ENCODE measurements at regions not wholly inside any gene's neighbourhood (a gene's known extent, or its start where the extent isn't known, plus 50 kb on each side); places are given as distances from the start of the nearest gene placed in this dataset.

DNA sequence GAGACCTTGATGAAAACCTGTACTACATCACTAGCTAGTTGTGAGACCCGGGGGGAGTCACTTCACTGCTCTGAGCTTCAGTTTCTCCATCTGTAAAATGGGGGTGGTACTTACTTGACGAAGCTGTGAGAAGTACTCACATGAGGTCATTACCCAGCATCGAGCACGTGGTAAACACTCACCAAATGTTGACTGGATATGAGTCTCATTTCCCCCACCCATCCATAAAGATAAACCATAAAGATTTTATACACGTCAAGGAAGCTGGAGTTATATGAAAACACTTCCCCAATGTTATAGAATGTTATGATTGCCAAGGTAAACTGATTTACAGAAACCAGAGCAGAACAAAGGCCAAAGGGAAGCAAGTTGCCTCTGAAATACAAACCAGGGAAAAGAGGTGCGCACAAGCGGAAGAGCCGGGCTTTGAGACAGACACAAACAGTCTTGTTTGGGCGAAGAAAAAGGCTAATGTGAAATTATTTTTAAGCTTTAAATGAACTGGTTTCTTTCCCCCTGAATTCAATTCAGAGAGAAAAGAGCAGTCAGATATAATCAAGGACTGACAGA lies 536.8 kb downstream of the MED13L start:
- no peaks in the 10 kb centered on the region for H3K4me1 Mint-ChIP-seq (ENCODE audit: unreplicated experiment)
- no peaks in the 10 kb centered on the region for H3K36me3 Mint-ChIP-seq (ENCODE audit: low read depth, unreplicated experiment)
- no peak overlapping the region for H3K4me3 Mint-ChIP-seq (ENCODE audit: unreplicated experiment)
- no peaks in the 10 kb centered on the region for H3K9me3 Mint-ChIP-seq (ENCODE audit: unreplicated experiment)
- H3K27ac Mint-ChIP-seq (ENCODE audit: unreplicated experiment) = no peak overlapping the region
- no peak for DNase-seq (ENCODE audit: low spot score)
- H3K27me3 Mint-ChIP-seq (ENCODE audit: unreplicated experiment) = peaks cover 1% of the 10 kb centered on the region
- TF ChIP-seq, protein P1, sequence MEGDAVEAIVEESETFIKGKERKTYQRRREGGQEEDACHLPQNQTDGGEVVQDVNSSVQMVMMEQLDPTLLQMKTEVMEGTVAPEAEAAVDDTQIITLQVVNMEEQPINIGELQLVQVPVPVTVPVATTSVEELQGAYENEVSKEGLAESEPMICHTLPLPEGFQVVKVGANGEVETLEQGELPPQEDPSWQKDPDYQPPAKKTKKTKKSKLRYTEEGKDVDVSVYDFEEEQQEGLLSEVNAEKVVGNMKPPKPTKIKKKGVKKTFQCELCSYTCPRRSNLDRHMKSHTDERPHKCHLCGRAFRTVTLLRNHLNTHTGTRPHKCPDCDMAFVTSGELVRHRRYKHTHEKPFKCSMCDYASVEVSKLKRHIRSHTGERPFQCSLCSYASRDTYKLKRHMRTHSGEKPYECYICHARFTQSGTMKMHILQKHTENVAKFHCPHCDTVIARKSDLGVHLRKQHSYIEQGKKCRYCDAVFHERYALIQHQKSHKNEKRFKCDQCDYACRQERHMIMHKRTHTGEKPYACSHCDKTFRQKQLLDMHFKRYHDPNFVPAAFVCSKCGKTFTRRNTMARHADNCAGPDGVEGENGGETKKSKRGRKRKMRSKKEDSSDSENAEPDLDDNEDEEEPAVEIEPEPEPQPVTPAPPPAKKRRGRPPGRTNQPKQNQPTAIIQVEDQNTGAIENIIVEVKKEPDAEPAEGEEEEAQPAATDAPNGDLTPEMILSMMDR (IDR thresholded peaks at IDR 0.05; ENCODE audit: unreplicated experiment) = no peak

DNA sequence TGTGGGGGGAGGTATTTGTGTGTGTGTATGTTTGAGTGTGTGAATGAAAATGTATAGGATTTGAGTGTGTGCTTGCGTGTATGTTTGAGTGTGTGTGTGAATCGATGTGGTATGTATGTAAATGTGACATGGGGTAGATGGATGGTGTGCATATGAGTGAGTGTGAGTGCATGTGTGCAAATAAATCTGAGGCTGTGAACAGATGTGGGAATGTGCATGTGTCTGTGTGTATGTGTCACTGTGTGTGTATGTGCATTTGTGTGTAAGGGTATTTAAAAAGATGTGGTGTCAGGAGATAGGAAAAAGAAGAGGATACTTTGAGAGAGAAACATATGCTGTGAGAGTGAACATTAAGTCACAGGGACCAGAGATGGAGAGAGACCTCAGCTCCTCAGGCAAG lies 539.6 kb downstream of the MED13L start:
- Mint-ChIP-seq H3K27ac (ENCODE audit: unreplicated experiment) (no peak overlapping the region), H3K4me1 (ENCODE audit: unreplicated experiment) (no peaks in the 10 kb centered on the region), H3K4me3 (ENCODE audit: unreplicated experiment) (no peak overlapping the region), H3K36me3 (ENCODE audit: low read depth, unreplicated experiment) (no peaks in the 10 kb centered on the region), H3K9me3 (ENCODE audit: unreplicated experiment) (no peaks in the 10 kb centered on the region), H3K27me3 (ENCODE audit: unreplicated experiment) (peaks cover 1% of the 10 kb centered on the region)
- TF ChIP-seq, protein P1 (IDR thresholded peaks at IDR 0.05; ENCODE audit: unreplicated experiment) = no peak
- DNase-seq (ENCODE audit: low spot score) = no peak

DNA sequence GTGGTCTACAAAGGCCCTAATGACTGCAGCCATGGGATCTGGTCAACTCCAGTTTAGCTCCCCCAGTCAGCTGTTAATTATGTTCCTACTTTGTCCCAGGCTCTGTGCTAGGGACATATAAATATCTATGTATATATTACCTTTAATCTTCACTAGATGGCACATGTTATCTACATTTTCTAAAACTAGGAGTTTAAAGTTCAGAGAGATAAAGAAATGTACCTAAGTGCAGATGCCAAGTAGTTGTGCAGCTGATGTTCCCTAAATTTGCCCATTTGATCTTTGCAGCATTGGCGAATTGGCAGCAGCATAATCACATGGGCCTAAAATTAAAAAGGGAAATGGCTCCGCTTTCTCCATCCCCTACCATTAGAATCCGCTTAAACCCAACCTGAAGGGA lies 541.1 kb downstream of the MED13L start:
- Mint-ChIP-seq H3K27ac (ENCODE audit: unreplicated experiment) (no peak overlapping the region), H3K9me3 (ENCODE audit: unreplicated experiment) (no peaks in the 10 kb centered on the region), H3K27me3 (ENCODE audit: unreplicated experiment) (peaks cover 1% of the 10 kb centered on the region), H3K36me3 (ENCODE audit: low read depth, unreplicated experiment) (no peaks in the 10 kb centered on the region), H3K4me3 (ENCODE audit: unreplicated experiment) (no peak overlapping the region), H3K4me1 (ENCODE audit: unreplicated experiment) (no peaks in the 10 kb centered on the region)
- DNase-seq (ENCODE audit: low spot score) = no peak
- TF ChIP-seq, protein P1 (IDR thresholded peaks at IDR 0.05; ENCODE audit: unreplicated experiment) = no peak

DNA sequence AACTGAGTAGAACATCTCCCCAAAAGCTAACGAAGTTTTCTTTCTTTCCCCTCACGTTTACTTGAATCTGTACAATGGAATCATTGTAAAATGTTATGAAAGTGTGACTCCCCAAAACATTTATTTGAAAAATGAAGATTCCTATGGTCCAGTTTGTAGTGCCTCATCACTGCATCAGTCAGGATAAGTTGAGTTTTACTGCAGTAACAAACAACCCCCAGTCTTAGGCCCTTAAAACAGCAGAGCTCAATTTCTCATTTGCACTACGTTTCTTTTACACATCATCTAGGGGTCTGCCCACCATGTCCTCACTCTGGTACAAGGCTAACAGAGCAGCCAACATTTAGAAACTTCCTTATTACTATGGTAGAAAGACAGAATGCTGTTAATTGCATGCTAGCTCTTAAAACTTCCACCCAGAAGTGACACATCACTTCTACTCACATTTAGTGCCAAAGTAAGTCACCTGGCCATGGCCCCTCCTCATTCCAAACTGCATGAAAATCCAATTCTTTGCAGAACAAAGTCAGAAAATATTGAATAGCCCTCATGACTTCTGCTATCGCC lies 546.4 kb downstream of the MED13L start:
- no peaks in the 10 kb centered on the region for H3K27me3 Mint-ChIP-seq (ENCODE audit: unreplicated experiment)
- no peaks in the 10 kb centered on the region for H3K4me1 Mint-ChIP-seq (ENCODE audit: unreplicated experiment)
- no peaks in the 10 kb centered on the region for H3K9me3 Mint-ChIP-seq (ENCODE audit: unreplicated experiment)
- no peak for DNase-seq (ENCODE audit: low spot score)
- no peaks in the 10 kb centered on the region for H3K36me3 Mint-ChIP-seq (ENCODE audit: low read depth, unreplicated experiment)
- TF ChIP-seq, protein P1 (IDR thresholded peaks at IDR 0.05; ENCODE audit: unreplicated experiment) = no peak
- no peak overlapping the region for H3K4me3 Mint-ChIP-seq (ENCODE audit: unreplicated experiment)
- H3K27ac Mint-ChIP-seq (ENCODE audit: unreplicated experiment) = no peak overlapping the region

DNA sequence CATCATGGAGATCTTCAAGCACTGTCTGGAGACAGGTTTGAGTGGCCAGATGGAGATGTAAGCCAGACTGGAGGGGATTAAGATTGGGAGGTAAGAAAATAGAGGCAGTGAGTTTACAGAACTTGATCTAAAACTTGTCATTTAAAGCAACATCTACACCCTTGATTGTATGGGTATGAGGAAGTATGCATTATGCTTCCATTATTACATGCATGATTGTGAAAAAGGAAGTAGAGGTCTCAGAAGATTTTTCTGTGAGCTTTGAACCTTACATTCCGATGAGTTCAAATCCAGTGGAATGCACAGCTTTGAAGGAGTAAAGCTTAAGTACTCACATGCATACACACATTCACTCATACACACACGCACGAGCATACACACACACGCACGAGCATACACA lies 550.8 kb downstream of the MED13L start:
- TF ChIP-seq, protein P1 (IDR thresholded peaks at IDR 0.05; ENCODE audit: unreplicated experiment) = no peak
- no peak overlapping the region for H3K27ac Mint-ChIP-seq (ENCODE audit: unreplicated experiment)
- no peak overlapping the region for H3K4me3 Mint-ChIP-seq (ENCODE audit: unreplicated experiment)
- no peak for DNase-seq (ENCODE audit: low spot score)
- H3K27me3 Mint-ChIP-seq (ENCODE audit: unreplicated experiment) = no peaks in the 10 kb centered on the region
- H3K9me3 Mint-ChIP-seq (ENCODE audit: unreplicated experiment) = no peaks in the 10 kb centered on the region
- no peaks in the 10 kb centered on the region for H3K36me3 Mint-ChIP-seq (ENCODE audit: low read depth, unreplicated experiment)
- no peaks in the 10 kb centered on the region for H3K4me1 Mint-ChIP-seq (ENCODE audit: unreplicated experiment)
